HEK293 (cell line): ENCODE measurements at regions not wholly inside any gene's neighbourhood (a gene's known extent, or its start where the extent isn't known, plus 50 kb on each side); places are given as distances from the start of the nearest gene placed in this dataset.

Experiments used
- CTCF ChIA-PET: fragments of 350-600 bp; formaldehyde crosslinking; extraction: SDS; loops from one replicate; lab custom pipeline; 2021; ENCODE audit warnings: antibody characterized with exemption; lab: Yijun Ruan, JAX
- POLR2A ChIA-PET: fragments of 300-600 bp; formaldehyde crosslinking; extraction: SDS; loops from one replicate; lab custom pipeline; 2020; ENCODE audit warnings: antibody characterized with exemption, inconsistent platforms; lab: Yijun Ruan, JAX
- H3K27ac ChIP-seq: fragments of 200-500 bp; sonication (Bioruptor generic); 2 replicates; pipeline ENCODE4 v1.5.1; 2014; ENCODE audit warnings: low read depth, low read length, control low read depth, inconsistent platforms; ENCODE audit errors: extremely low read depth
- H3K36me3 ChIP-seq, 2 experiments: fragments of 200-500 bp in 1 of 2; sonication (Bioruptor generic) in 1 of 2; 1 replicate in 1 of 2; 2 replicates in 1 of 2; pipeline ENCODE4 v1.5.1; 2014 to 2017; ENCODE audit warnings: inconsistent platforms in 2 of 2, low read length in 2 of 2; ENCODE audit not compliant: control insufficient read depth in 2 of 2, insufficient read depth in 1 of 2
- H3K4me1 ChIP-seq: fragments of 200-500 bp; sonication (Bioruptor generic); 2 replicates; pipeline ENCODE4 v1.5.1; 2014; ENCODE audit warnings: mild to moderate bottlenecking, low read length, inconsistent platforms; ENCODE audit not compliant: control insufficient read depth, insufficient read depth
- H3K4me3 ChIP-seq: 2 replicates; pipeline ENCODE4 v1.5.1; 2011; ENCODE audit warnings: low read depth, mild to moderate bottlenecking, control low read depth, low read length, moderate library complexity
- H3K9me3 ChIP-seq: fragments of 200-500 bp; sonication (Bioruptor generic); 2 replicates; pipeline ENCODE4 v1.5.1; 2014; ENCODE audit warnings: low read depth, low read length, inconsistent platforms; ENCODE audit not compliant: control insufficient read depth, insufficient read depth
- REPIN1 ChIP-seq: fragments of 450-650 bp; formaldehyde crosslinking; IDR thresholded peaks from 2 replicates; pipeline ENCODE4 v1.5.1; 2017; ENCODE audit warnings: missing biosample characterization, missing genetic modification characterization, low read depth
- ZBTB8A ChIP-seq: fragments of 450-650 bp; formaldehyde crosslinking; IDR thresholded peaks from 2 replicates; pipeline ENCODE4 v1.5.1; 2016; ENCODE audit warnings: missing biosample characterization, missing genetic modification characterization
- ZNF175 ChIP-seq: fragments of 450-650 bp; formaldehyde crosslinking; IDR thresholded peaks from 2 replicates; pipeline ENCODE4 v1.5.1; 2016; ENCODE audit warnings: missing biosample characterization, missing genetic modification characterization
- ZNF184 ChIP-seq: fragments of 450-650 bp; IDR thresholded peaks from 2 replicates; pipeline ENCODE4 v1.5.1; 2018; ENCODE audit warnings: missing biosample characterization, mild to moderate bottlenecking, missing genetic modification characterization
- ZNF211 ChIP-seq: fragments of 450-650 bp; formaldehyde crosslinking; IDR thresholded peaks from 2 replicates; pipeline ENCODE4 v1.5.1; 2016; ENCODE audit warnings: low read depth, missing biosample characterization, missing genetic modification characterization
- ZNF324 ChIP-seq: fragments of 450-650 bp; formaldehyde crosslinking; IDR thresholded peaks from 2 replicates; pipeline ENCODE4 v1.5.1; 2016; ENCODE audit warnings: missing biosample characterization, missing genetic modification characterization
- ZNF510 ChIP-seq: fragments of 450-650 bp; formaldehyde crosslinking; IDR thresholded peaks from 2 replicates; pipeline ENCODE4 v1.5.1; 2018; ENCODE audit warnings: mild to moderate bottlenecking, missing genetic modification characterization, missing biosample characterization; ENCODE audit not compliant: insufficient replicate concordance
- ZNF624 ChIP-seq: fragments of 450-650 bp; formaldehyde crosslinking; IDR thresholded peaks from 2 replicates; pipeline ENCODE4 v1.5.1; 2017; ENCODE audit warnings: missing biosample characterization, missing genetic modification characterization
- ZNF654 ChIP-seq: fragments of 450-650 bp; formaldehyde crosslinking; IDR thresholded peaks from 2 replicates; pipeline ENCODE4 v1.5.1; 2016; ENCODE audit warnings: low read depth, missing biosample characterization, missing genetic modification characterization
- ZNF747 ChIP-seq: fragments of 450-650 bp; formaldehyde crosslinking; IDR thresholded peaks from 2 replicates; pipeline ENCODE4 v1.5.1; 2016; ENCODE audit warnings: missing biosample characterization, missing genetic modification characterization
- TF ChIP-seq, protein P1 (sequence below): fragments of 450-650 bp; formaldehyde crosslinking; IDR thresholded peaks from 2 replicates; pipeline ENCODE4 v1.5.0; 2017; ENCODE audit warnings: missing biosample characterization, missing genetic modification characterization, borderline replicate concordance
- TF ChIP-seq, protein P2 (sequence below): sonication (generic); formaldehyde crosslinking; IDR thresholded peaks from 2 replicates; pipeline ENCODE4 v1.8.1; 2022; ENCODE audit warnings: mild to moderate bottlenecking, moderate library complexity, missing genetic modification reagents
- TF ChIP-seq, protein P3 (sequence below): fragments of 450-650 bp; formaldehyde crosslinking; IDR thresholded peaks from 2 replicates; pipeline ENCODE4 v1.5.1; 2016; ENCODE audit warnings: missing biosample characterization, missing genetic modification characterization

DNA sequence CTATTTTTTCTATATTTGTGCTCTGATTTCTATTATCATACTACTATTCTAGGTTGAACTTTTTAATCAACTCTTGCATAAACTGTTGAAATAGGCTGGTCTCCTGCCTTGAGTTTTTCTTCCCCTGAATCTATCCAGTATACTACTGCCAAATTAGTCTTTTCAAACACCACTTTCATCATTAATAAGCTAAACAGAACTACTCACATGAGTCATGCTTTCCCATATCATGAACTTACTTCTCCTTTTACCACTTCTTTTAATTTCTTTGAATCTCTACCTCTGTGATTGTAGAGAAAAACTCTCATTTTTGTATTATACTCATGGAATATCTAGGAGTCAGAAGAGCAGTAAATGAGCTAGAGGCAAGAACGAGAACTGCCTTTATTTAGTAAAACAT is 340.3 kb upstream of the PDE3A start:
- CTCF ChIA-PET: no interaction called here

DNA sequence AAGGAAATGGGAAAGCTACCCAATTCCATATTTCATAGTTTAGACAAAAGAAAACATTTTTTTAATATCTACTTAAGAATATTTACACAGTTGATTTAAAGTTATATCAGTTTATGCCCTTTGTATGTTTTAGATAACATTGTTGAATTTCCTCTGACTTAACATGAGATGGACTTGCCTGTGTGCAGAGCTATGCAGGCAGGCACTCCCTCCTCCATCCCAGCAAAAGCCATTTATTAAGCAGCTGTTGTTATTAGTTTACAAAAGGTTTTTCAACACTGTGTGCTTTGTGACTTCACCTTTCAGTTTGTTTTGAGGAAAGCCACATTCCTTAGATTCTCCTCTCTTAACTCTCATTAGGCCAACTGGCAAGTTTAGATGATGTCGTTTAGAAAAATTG is 337.5 kb upstream of the PDE3A start:
- ChIA-PET POLR2A (no interaction called here), CTCF (no interaction called here)

More for the DNA sequence above, 340.3 kb upstream of the PDE3A start:
- no peak overlapping the region for H3K27ac ChIP-seq
- TF ChIP-seq, protein P1, sequence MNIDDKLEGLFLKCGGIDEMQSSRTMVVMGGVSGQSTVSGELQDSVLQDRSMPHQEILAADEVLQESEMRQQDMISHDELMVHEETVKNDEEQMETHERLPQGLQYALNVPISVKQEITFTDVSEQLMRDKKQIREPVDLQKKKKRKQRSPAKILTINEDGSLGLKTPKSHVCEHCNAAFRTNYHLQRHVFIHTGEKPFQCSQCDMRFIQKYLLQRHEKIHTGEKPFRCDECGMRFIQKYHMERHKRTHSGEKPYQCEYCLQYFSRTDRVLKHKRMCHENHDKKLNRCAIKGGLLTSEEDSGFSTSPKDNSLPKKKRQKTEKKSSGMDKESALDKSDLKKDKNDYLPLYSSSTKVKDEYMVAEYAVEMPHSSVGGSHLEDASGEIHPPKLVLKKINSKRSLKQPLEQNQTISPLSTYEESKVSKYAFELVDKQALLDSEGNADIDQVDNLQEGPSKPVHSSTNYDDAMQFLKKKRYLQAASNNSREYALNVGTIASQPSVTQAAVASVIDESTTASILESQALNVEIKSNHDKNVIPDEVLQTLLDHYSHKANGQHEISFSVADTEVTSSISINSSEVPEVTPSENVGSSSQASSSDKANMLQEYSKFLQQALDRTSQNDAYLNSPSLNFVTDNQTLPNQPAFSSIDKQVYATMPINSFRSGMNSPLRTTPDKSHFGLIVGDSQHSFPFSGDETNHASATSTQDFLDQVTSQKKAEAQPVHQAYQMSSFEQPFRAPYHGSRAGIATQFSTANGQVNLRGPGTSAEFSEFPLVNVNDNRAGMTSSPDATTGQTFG (tag by site-specific recombination): no peak
- no peaks in the 10 kb centered on the region for H3K36me3 ChIP-seq
- H3K4me3 ChIP-seq: no peak overlapping the region
- H3K4me1 ChIP-seq: no peaks in the 10 kb centered on the region
- POLR2A ChIA-PET: no interaction called here
- H3K9me3 ChIP-seq: no peaks in the 10 kb centered on the region

DNA sequence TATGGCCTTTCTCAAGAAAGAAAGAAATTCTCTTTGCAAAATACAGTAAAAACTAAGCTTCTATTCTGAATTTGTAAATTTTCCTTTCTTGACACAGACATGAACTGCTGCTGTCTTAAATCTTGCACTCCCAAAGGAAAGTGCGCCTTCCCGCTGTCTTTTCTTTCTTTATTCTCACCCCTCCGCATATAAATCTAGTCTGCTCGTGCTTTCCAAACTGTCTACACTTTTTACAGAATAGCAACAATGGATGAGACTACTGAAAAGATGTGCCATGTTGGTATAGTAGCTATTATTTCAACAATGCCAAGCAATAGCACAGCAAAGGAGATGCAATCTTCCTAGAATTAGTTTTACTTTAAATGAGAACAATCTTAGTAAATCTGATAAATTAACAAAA is 328.8 kb upstream of the PDE3A start:
- Histone ChIP-seq H3K9me3 (no peaks in the 10 kb centered on the region), H3K36me3 (no peaks in the 10 kb centered on the region), H3K4me1 (no peaks in the 10 kb centered on the region), H3K4me3 (no peak overlapping the region), H3K27ac (no peak overlapping the region)
- ChIA-PET CTCF (no interaction called here), POLR2A (no interaction called here)
- TF ChIP-seq ZNF211 (tag by site-specific recombination) (no peak), ZBTB8A (tag by site-specific recombination) (no peak), ZNF175 (tag by site-specific recombination) (no peak)

More for the DNA sequence above, 337.5 kb upstream of the PDE3A start:
- no peak overlapping the region for H3K4me3 ChIP-seq
- TF ChIP-seq, protein P2, sequence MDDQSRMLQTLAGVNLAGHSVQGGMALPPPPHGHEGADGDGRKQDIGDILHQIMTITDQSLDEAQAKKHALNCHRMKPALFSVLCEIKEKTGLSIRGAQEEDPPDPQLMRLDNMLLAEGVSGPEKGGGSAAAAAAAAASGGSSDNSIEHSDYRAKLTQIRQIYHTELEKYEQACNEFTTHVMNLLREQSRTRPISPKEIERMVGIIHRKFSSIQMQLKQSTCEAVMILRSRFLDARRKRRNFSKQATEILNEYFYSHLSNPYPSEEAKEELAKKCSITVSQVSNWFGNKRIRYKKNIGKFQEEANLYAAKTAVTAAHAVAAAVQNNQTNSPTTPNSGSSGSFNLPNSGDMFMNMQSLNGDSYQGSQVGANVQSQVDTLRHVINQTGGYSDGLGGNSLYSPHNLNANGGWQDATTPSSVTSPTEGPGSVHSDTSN: no peak
- TF ChIP-seq REPIN1 (tag by site-specific recombination): no peak
- TF ChIP-seq ZNF184 (tag by site-specific recombination): no peak
- TF ChIP-seq, protein P3, sequence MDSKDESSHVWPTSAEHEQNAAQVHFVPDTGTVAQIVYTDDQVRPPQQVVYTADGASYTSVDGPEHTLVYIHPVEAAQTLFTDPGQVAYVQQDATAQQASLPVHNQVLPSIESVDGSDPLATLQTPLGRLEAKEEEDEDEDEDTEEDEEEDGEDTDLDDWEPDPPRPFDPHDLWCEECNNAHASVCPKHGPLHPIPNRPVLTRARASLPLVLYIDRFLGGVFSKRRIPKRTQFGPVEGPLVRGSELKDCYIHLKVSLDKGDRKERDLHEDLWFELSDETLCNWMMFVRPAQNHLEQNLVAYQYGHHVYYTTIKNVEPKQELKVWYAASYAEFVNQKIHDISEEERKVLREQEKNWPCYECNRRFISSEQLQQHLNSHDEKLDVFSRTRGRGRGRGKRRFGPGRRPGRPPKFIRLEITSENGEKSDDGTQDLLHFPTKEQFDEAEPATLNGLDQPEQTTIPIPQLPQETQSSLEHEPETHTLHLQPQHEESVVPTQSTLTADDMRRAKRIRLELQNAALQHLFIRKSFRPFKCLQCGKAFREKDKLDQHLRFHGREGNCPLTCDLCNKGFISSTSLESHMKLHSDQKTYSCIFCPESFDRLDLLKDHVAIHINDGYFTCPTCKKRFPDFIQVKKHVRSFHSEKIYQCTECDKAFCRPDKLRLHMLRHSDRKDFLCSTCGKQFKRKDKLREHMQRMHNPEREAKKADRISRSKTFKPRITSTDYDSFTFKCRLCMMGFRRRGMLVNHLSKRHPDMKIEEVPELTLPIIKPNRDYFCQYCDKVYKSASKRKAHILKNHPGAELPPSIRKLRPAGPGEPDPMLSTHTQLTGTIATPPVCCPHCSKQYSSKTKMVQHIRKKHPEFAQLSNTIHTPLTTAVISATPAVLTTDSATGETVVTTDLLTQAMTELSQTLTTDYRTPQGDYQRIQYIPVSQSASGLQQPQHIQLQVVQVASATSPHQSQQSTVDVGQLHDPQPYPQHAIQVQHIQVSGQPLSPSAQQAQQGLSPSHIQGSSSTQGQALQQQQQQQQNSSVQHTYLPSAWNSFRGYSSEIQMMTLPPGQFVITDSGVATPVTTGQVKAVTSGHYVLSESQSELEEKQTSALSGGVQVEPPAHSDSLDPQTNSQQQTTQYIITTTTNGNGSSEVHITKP: no peak
- no peak for TF ChIP-seq ZNF654 (tag by site-specific recombination)
- no peak for TF ChIP-seq ZNF624 (tag by site-specific recombination)
- no peak for TF ChIP-seq ZNF747 (tag by site-specific recombination)
- no peak for TF ChIP-seq ZNF510 (tag by site-specific recombination)
- no peak for TF ChIP-seq ZNF324 (tag by site-specific recombination)
- TF ChIP-seq, all 188 proteins: peak for 0
- Histone ChIP-seq H3K4me1 (no peaks in the 10 kb centered on the region), H3K36me3 (no peaks in the 10 kb centered on the region), H3K9me3 (no peaks in the 10 kb centered on the region), H3K27ac (no peak overlapping the region)
